ENCODE measurements at regions not wholly inside any gene's neighbourhood (a gene's known extent, or its start where the extent isn't known, plus 50 kb on each side); places are given as distances from the start of the nearest gene placed in this dataset.

DNA sequence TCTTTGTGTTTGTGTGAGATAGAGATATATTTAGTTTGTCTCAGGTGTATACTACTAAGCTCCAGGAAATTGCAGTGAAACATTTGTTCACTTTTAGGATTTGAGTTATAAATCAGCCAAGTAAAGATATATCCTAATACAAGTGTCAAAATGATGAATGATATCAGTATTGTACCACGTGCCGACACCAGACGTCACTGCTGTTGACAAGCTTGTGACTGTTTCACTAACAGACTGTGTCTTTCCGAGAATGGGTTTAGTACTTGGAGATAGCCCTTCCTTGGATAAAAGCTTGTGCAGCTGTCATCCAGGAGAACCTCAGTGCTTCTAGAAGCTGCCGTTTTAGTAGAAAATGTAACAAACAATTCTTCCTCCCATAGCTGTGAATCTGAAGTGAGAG lies 343.3 kb downstream of the FBXO8 start:
- Histone ChIP-seq H3K4me3 (no peak overlapping the region), H3K27me3 (no peaks in the 10 kb centered on the region), H3K36me3 (no peaks in the 10 kb centered on the region), H3K27ac (peak overlapping the region; percentile 16 to 34), H3K9me3 (no peaks in the 10 kb centered on the region), H3K4me1 (peaks cover 0 to 4% of the 10 kb centered on the region in 2 donors)
- TF ChIP-seq, protein P1, sequence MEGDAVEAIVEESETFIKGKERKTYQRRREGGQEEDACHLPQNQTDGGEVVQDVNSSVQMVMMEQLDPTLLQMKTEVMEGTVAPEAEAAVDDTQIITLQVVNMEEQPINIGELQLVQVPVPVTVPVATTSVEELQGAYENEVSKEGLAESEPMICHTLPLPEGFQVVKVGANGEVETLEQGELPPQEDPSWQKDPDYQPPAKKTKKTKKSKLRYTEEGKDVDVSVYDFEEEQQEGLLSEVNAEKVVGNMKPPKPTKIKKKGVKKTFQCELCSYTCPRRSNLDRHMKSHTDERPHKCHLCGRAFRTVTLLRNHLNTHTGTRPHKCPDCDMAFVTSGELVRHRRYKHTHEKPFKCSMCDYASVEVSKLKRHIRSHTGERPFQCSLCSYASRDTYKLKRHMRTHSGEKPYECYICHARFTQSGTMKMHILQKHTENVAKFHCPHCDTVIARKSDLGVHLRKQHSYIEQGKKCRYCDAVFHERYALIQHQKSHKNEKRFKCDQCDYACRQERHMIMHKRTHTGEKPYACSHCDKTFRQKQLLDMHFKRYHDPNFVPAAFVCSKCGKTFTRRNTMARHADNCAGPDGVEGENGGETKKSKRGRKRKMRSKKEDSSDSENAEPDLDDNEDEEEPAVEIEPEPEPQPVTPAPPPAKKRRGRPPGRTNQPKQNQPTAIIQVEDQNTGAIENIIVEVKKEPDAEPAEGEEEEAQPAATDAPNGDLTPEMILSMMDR (IDR thresholded peaks at IDR 0.05): no peak
- intact Hi-C loops (cut with DNase I): no loop called here
- DNase-seq (ENCODE audit: low spot score in 2 of 2): no peak

DNA sequence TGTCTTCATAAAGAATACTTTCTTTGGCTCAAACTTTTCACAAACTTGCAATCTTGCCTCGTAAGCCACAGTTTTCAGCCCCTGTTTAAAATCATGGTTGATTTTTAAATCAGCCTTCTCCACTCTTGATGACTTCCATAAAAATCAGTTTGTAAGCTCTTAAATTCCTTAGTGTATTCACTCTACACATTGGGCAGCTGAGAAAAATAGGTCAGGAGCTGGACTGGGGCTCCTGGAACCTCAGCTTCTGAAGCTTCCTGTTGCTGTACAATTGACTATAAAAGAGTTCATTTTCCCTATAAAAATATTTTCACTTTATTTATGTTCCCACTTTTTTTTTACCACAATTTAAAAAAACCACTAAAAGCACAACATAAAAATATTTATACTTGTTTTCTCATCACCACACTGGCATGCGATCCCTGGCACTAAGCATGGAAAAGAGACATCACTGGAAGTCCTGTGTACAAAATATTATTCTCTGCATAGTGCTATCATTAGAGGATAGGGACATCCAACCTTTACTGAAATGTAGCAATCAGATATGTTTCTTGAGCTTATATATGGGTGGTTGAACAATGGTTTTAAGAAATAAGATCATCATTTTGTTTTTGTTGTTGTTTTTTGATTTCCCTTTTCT lies 345.7 kb downstream of the FBXO8 start:
- no peaks in the 10 kb centered on the region for H3K36me3 ChIP-seq
- no peaks in the 10 kb centered on the region for H3K9me3 ChIP-seq
- H3K27ac ChIP-seq: no peak overlapping the region
- TF ChIP-seq, protein P1 (IDR thresholded peaks at IDR 0.05): no peak
- H3K4me1 ChIP-seq: peaks cover 0 to 4% of the 10 kb centered on the region in 2 donors
- H3K27me3 ChIP-seq: no peaks in the 10 kb centered on the region
- intact Hi-C loops (cut with DNase I): no loop called here
- no peak for DNase-seq (ENCODE audit: low spot score in 2 of 2)
- no peak overlapping the region for H3K4me3 ChIP-seq

DNA sequence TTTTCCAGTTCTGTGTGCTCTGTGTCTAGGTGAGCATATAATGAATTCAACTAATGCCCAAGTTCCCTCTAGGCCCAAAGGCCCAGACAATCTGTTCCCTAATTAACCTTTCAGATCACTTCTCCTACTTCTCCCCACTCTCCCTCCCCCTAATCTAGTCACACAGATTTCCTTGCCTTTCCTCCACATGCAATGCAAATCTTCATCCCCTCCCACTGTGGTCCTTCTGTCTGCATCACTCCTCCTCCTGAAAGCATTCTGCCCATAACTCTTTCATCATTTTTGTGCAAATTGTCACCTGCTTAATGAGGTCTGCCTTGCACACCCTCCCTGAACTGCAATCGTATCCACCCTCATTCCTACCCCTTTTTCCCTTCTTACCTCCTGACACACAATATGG lies 346.6 kb downstream of the FBXO8 start:
- TF ChIP-seq, protein P1 (IDR thresholded peaks at IDR 0.05): no peak
- Histone ChIP-seq H3K4me3 (no peak overlapping the region), H3K27me3 (no peaks in the 10 kb centered on the region), H3K36me3 (no peaks in the 10 kb centered on the region), H3K27ac (no peak overlapping the region), H3K9me3 (no peaks in the 10 kb centered on the region), H3K4me1 (peaks cover 0 to 4% of the 10 kb centered on the region in 2 donors)
- no peak for DNase-seq (ENCODE audit: low spot score in 2 of 2)
- intact Hi-C loops (cut with DNase I): no loop called here

DNA sequence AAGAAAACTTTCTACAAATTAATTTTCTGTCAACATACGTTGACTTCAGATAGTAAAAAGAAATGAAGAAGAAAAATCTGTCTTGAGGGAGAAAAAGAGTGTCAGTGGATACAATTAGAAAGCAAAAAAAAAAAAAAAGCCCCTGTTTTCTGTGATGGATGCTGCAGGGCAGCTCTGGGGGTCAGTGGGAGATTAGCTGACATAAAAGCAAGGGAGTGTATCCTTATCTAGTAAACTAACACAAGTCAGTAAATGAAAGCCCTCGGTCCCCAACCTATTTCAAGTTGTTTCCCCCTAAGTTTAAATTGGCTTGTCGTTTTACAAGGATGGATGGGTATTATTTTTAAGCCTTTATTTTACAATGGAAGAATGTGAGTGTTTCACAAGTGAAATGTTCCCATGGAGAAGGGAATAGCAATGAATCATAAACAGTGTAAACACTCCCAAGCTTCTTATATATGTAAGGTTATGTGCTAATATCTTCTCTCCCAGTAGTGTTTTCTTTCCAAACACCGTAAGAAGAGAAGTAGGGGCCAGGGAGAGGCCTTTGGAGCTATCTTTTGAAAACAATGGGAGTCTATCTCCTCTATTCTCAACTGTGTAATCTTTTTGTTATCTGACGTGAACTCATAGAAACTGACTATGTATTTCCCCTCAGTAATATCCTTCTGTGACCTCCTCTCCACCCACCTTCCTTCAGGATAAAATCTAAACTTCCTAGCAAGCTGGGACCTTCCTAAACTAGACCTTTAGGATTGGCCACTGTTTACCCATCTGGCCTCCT lies 347.7 kb downstream of the FBXO8 start:
- no peak overlapping the region for H3K4me3 ChIP-seq
- no peaks in the 10 kb centered on the region for H3K36me3 ChIP-seq
- no peaks in the 10 kb centered on the region for H3K9me3 ChIP-seq
- no peaks in the 10 kb centered on the region for H3K27me3 ChIP-seq
- no peak for DNase-seq (ENCODE audit: low spot score in 2 of 2)
- peaks cover 0 to 7% of the 10 kb centered on the region in 2 donors for H3K4me1 ChIP-seq
- TF ChIP-seq, protein P1 (IDR thresholded peaks at IDR 0.05): no peak
- H3K27ac ChIP-seq: no peak overlapping the region
- intact Hi-C loops (cut with DNase I): no loop called here

DNA sequence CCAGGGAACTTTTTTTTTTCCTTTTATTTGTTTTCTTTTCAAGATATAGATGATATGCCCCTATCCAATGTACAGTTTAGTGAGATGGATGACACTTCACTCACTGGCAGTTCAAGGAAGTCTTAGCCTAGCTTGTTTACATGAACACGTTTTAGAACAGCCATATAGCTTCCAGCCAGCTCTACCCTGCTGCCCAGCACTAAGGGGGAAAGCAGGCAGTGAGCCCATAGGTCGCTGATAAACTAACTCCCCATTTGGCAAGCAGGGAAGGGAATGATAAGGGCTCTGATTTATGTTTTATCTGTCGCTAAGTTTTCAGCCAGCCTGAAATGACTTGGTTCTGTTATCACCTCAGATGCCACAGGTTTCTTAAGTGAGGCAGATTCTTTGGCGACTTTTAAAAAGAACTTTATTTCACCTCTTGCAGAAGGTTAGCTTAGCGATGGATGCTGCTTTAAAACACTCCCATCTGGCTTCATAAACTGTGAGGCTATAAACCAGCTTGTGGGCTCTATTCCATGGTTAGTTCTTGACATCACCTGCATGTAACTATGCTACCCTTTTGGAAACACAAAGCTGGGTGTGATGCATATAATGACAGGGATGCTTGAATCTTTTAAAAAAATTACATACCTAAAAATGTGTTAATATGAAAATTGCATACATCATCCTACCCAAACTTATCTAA lies 348.4 kb downstream of the FBXO8 start:
- Histone ChIP-seq H3K4me1 (peaks cover 0 to 8% of the 10 kb centered on the region in 2 donors), H3K4me3 (no peak overlapping the region), H3K27ac (no peak overlapping the region), H3K36me3 (no peaks in the 10 kb centered on the region), H3K27me3 (no peaks in the 10 kb centered on the region), H3K9me3 (no peaks in the 10 kb centered on the region)
- intact Hi-C loops (cut with DNase I): no loop called here
- TF ChIP-seq, protein P1 (IDR thresholded peaks at IDR 0.05): no peak
- DNase-seq (ENCODE audit: low spot score in 2 of 2): no peak
